ENCODE measurements at regions not wholly inside any gene's neighbourhood (a gene's known extent, or its start where the extent isn't known, plus 50 kb on each side); places are given as distances from the start of the nearest gene placed in this dataset.

- no peaks in the 10 kb centered on the region for H3K9me3 ChIP-seq (replicated peaks in 1 of 3)
- TF ChIP-seq POLR2A (IDR thresholded peaks at IDR 0.05), result no peak
- no peak for TF ChIP-seq CTCF (IDR thresholded peaks at IDR 0.05)
- no peaks in the 10 kb centered on the region for H3K36me3 ChIP-seq (replicated peaks in 1 of 2)
- H3K27ac ChIP-seq, result no peak overlapping the region
- no peak overlapping the region for H3K4me3 ChIP-seq
- no peak for DNase-seq
- H3K4me1 ChIP-seq (replicated peaks in 1 of 2), result no peaks in the 10 kb centered on the region
- H3K27me3 ChIP-seq, result no peaks in the 10 kb centered on the region
- intact Hi-C loops (cut with DNase I), result loop anchor here in 1 of 2 donors (10.0 kb wide), 1 partner anchor 66 kb away; no protein-coding TSS in a partner anchor
- 75 to 84% (median 84%) methylated on average over 1 of the region's 1 CpG for WGBS, 4 donors
These were observed 76.6 kb upstream of the PRDX6 start for GRCh38 chr1:173400387-173400995.

GRCh38 chr1:173403996-173404395, 73.1 kb upstream of the PRDX6 start:
- no peak overlapping the region for H3K27ac ChIP-seq
- 93 to 98% (median 97%) methylated on average over 3 of the region's 3 CpGs for WGBS, 4 donors
- no peaks in the 10 kb centered on the region for H3K27me3 ChIP-seq
- no peaks in the 10 kb centered on the region for H3K9me3 ChIP-seq (replicated peaks in 1 of 3)
- peaks cover 0 to 6% of the 10 kb centered on the region in 2 donors for H3K4me1 ChIP-seq (replicated peaks in 1 of 2)
- TF ChIP-seq POLR2A (IDR thresholded peaks at IDR 0.05) (no peak), CTCF (IDR thresholded peaks at IDR 0.05) (no peak)
- intact Hi-C loops (cut with DNase I), result loop anchor here in 1 of 2 donors (10.0 kb wide), 1 partner anchor 69 kb away; no protein-coding TSS in a partner anchor
- H3K4me3 ChIP-seq, result no peak overlapping the region
- DNase-seq, result no peak
- H3K36me3 ChIP-seq (replicated peaks in 1 of 2), result no peaks in the 10 kb centered on the region

- Histone ChIP-seq H3K4me3 (no peak overlapping the region), H3K4me1 (replicated peaks in 1 of 2) (peaks cover 0 to 16% of the 10 kb centered on the region in 2 donors), H3K27ac (no peak overlapping the region), H3K36me3 (replicated peaks in 1 of 2) (no peaks in the 10 kb centered on the region), H3K27me3 (no peaks in the 10 kb centered on the region), H3K9me3 (replicated peaks in 1 of 3) (no peaks in the 10 kb centered on the region)
- TF ChIP-seq POLR2A (IDR thresholded peaks at IDR 0.05) (no peak), CTCF (IDR thresholded peaks at IDR 0.05) (no peak)
- DNase-seq, result no peak
- intact Hi-C loops (cut with DNase I), result loop anchor here in 1 of 2 donors (10.0 kb wide), 1 partner anchor 70 kb away; no protein-coding TSS in a partner anchor
These were observed 71.9 kb upstream of the PRDX6 start for GRCh38 chr1:173405281-173405680.

- H3K27me3 ChIP-seq, result no peaks in the 10 kb centered on the region
- peaks cover 0 to 16% of the 10 kb centered on the region in 2 donors for H3K4me1 ChIP-seq (replicated peaks in 1 of 2)
- intact Hi-C loops (cut with DNase I), result loop anchor here in 1 of 2 donors (10.0 kb wide), 1 partner anchor 71 kb away; no protein-coding TSS in a partner anchor
- no peak for TF ChIP-seq CTCF (IDR thresholded peaks at IDR 0.05)
- no peak for TF ChIP-seq POLR2A (IDR thresholded peaks at IDR 0.05)
- WGBS, 4 donors, result 66 to 83% (median 73%) methylated on average over 2 to 3 of the region's 3 CpGs
- H3K4me3 ChIP-seq, result no peak overlapping the region
- no peak overlapping the region for H3K27ac ChIP-seq
- no peaks in the 10 kb centered on the region for H3K9me3 ChIP-seq (replicated peaks in 1 of 3)
- no peak for DNase-seq
- no peaks in the 10 kb centered on the region for H3K36me3 ChIP-seq (replicated peaks in 1 of 2)
These were observed 71.3 kb upstream of the PRDX6 start for GRCh38 chr1:173405834-173406233.

Data from adrenal gland (tissue), 9 donors.